CMK (cell line): ENCODE measurements at regions not wholly inside any gene's neighbourhood (a gene's known extent, or its start where the extent isn't known, plus 50 kb on each side); places are given as distances from the start of the nearest gene placed in this dataset.
"Not testable (repeated sequence)": the region's sequence is repeated elsewhere in the genome, so short reads cannot be mapped to it uniquely, and the experiment has no call there.

Experiments
- DNase-seq: peaks from one replicate; pipeline ENCODE4 v3.0.0-alpha.2; 2010; ENCODE audit warnings: low read depth

GRCh38 chrX:63581906-63582305 lies 203.1 kb downstream of the ARHGEF9 start:
- DNase-seq, result no peak

DNA sequence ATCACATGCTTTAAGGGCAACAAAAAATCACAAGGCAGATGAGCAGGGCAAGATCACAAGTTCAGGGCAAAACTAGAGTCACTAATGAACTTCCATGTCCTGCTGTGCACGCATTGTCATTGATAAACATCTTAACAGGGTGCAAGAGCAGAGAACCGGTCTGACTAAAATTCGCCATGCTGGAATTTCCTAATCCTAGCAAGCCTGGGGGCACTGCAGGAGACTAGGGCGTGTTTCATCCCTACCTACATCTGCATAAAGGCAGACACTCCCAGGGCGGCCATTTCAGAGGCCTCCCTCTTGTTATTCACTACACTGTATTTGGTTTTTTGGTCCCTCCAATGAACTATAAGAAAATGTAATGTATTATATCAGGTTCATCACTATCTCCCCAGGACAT lies 203.6 kb downstream of the ARHGEF9 start:
- DNase-seq, result no peak

DNA sequence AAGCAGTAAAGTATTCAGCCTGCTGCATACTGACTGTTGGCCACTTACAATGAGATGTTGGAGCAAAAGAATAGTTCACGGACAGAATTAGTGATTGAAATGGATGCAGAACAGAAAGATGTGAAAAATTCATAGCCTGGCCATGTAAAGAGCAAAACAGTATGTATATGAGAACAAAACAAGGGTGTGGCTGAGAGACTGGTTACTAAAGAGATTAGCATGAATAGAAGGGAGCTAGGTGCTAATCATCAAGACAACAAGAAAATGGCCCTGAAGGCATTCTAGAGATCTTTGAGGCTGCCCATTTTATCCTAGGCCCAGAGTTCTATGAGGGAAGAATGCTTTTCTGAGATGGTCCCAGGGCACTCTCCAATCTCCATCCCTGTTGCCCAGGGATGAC lies 208.5 kb downstream of the ARHGEF9 start:
- DNase-seq, result no peak

DNA sequence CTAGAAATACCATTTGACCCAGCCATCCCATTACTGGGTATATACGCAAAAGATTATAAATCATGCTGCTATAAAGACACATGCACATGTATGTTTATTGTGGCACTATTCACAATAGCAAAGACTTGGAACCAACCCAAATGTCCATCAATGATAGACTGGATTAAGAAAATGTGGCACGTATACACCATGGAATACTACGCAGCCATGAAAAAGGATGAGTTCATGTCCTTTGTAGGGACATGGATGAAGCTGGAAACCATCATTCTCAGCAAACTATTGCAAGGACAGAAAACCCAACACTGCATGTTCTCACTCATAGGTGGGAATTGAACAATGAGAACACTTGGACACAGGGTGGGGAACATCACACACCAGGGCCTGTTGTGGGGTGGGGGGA lies 209.3 kb downstream of the ARHGEF9 start:
- not testable (repeated sequence) for DNase-seq

DNA sequence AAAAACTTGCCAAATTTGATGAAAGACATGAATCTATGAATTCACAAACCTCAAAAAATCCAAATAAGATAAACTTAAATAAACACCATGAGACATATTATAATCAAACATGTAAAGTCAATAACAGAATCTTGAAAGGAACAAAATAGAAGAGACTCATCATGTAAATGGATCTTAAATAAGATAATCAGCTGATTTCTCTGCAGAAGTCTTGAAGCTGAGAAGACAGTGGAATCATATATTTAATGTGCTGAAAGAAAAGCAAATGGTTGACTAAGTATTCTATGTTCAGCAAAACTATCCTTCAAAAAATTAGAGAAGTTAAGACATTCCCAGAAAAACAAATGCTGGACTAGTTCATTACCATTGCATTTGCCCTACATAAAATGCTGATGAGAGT lies 215.7 kb upstream of the SPIN4 start:
- DNase-seq, result no peak

DNA sequence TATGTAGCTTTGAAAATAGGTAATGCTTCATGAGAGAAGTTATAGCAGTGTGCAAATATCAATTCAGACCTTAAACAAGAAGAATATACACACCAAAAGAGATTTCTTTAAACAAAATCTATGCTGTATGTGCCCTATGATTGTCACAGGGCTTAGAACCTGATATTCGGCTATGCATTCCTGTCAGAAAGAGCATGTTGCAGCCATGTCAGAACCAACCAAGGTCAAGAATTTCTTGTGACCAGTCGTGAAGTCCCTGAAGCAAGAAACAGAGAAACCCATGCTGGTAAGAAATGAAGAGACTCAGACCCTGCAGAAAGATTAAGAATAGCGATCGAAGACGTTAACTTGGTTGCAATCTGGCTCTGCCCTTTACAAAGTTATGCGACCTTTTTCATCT lies 210.3 kb upstream of the SPIN4 start:
- no peak for DNase-seq

DNA sequence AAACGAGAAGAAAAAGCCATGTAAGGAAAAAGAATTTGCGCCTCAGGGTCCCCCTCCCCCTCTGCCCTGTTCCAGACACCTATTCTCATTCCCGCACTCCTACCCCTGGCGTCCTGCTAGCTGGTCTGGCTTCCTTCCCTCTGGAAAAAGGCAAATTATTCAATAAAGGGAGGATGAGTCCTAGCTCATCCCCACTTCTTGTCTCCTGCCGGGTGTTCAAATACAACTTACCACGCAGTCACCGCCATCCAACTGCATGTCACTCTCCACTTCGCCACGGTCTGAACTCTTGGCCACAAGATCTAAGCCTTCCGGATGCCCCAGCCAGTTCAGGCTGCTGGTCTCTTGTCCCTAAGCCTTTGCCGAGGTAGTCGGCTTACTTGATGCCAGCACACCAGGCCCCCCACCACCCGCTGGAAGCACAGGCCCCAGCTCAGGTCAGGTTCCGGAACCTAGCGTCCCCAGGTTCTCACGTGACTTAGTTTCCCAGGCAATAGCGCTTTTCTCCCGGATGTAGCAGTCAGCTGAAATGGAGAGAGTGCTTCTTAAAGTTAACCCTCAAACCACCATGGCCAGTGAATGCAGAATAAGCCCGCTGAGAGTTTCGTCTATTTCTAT lies 209.6 kb upstream of the SPIN4 start:
- peak; percentile 49 for DNase-seq

GRCh38 chrX:63551856-63552255 lies 200.7 kb upstream of the SPIN4 start:
- DNase-seq, result no peak

- DNase-seq, result no peak
Measured at GRCh38 chrX:63530654-63531053, 179.5 kb upstream of the SPIN4 start.

- DNase-seq, result no peak
Measured at GRCh38 chrX:63529961-63530360, 178.8 kb upstream of the SPIN4 start.

DNA sequence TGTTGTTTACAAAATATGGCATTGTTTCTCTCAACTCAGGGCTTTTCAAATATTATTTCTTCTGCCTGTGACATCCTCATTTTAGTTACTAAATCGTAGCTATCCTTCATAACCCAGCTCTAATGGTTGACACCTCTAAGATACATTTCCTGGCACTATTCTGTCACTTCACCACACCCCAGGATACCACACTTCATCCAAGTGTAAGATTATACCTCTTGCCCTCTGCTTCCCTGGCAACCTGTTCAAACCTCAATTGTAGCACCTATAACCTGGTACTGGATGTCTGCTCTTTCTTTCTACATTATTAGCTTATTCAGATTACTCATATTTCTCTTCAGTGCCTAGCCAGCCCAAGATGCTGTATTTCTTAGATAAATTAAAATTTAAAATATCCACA lies 175.7 kb upstream of the SPIN4 start:
- no peak for DNase-seq

- DNase-seq, result no peak
Measured at GRCh38 chrX:63525491-63525890, 174.4 kb upstream of the SPIN4 start.

GRCh38 chrX:63519368-63519767 lies 168.2 kb upstream of the SPIN4 start:
- not testable (repeated sequence) for DNase-seq

DNA sequence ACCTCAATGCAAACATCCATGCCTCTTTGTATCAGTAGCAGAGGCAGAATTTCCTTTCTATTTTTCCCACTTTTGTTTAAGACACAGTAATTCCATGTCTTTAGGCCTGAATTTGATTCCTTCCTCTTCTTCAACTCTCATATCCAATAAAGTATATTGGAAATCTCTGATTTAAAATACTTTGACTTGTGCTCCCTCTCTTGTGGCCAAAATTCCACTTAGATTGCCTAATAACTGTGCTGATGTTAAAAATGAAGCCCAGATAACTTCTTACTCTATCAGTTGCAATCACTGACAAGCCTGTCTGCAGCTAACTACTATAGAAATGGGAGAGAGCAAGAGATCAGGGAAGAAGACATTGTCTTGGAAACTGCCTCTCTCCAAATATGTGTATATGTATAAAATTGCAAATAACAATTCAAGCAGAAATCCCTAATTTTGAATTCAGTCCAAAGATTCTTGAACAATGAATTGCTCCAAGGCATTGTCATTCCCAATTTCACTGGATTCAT lies 163.5 kb upstream of the SPIN4 start:
- no peak for DNase-seq

DNA sequence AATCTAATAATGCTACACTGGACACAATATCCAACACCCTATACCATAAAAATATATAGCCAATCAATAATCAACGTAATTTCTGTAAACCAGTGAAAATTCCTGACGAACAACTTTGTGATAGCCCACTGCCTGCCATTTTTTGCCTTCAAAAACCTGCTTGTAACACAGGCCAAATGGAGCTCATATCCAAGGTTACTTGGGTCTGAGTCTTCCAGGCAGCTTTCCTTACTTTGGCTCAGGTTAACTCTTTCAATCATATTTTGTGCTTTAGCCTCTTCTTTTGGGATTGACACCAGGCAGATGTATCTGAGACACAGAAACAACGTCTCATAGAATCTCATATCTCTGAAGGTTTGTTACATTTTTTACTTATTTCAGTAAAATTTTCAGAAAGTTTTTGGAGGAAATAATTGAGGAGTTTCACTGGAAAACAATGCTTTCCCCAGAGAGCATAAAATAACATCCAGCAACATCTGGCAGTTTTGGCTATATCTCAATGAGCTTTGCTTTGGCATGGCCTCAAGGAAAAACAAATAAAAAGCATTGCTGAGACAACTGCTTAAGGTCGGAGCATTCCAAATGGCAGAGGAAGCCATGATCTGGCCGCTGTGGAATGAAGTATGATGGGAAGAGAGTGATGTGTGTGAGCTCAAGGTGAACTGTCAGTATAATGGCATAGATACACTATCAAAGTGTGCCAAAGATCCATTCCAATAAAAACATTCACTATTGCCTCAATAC lies 162.9 kb upstream of the SPIN4 start:
- no peak for DNase-seq

DNA sequence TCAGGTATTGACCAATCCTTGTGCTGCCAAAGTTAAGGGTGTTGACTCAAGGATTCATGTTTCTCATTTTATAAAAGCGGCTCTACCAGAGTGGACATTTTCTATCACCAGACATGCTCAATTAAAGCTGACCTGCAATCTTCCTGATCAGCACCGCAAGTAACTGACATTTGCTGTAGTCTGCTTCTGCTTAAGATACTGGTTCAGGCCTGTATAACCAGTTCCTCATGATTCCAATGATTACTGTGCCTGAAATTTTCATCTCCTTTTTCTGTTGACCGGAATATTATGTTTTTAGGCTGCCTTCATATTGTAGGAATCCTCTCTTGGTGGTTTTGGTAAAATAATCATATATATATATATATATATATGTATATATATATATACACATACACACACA lies 160.2 kb upstream of the SPIN4 start:
- no peak for DNase-seq

GRCh38 chrX:63508668-63509067 lies 157.5 kb upstream of the SPIN4 start:
- DNase-seq, result no peak

DNA sequence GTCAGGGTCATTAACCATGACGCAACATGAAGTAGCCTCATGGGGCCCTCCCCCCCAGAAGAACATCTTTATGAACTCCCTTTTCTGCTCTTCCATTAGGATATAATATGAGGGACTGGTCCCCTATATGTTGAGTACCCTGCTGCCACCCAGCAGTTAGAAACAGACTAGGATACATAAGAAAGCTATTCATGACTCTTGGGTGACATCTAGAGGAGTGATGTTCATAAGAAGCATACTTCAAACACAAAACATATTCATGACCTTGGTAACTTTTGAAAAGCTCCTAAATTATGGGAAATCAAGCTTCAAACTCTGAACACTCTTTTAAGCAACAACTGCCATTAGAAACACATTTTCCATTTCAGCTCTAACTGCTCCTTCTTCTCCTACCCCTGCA lies 155.2 kb upstream of the SPIN4 start:
- no peak for DNase-seq

DNA sequence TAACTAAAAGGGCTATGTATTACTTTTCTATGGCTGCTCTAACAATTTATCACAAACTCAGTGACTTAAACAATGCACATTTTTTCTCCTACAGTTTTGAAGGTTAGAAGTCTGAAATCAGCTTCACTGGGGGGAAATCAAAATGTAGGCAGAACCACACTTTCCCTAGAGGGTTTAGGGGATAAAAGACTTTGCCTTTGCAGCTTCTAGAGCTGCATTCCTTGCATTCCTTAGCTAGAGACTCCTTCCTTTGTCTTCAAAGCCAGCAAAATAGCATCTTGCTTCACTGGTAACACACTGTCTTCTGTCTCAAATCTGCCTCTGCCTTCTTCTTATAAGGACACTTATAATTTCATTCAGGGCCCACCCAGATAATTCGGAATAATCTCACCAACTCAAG lies 152.4 kb upstream of the SPIN4 start:
- no peak for DNase-seq

DNA sequence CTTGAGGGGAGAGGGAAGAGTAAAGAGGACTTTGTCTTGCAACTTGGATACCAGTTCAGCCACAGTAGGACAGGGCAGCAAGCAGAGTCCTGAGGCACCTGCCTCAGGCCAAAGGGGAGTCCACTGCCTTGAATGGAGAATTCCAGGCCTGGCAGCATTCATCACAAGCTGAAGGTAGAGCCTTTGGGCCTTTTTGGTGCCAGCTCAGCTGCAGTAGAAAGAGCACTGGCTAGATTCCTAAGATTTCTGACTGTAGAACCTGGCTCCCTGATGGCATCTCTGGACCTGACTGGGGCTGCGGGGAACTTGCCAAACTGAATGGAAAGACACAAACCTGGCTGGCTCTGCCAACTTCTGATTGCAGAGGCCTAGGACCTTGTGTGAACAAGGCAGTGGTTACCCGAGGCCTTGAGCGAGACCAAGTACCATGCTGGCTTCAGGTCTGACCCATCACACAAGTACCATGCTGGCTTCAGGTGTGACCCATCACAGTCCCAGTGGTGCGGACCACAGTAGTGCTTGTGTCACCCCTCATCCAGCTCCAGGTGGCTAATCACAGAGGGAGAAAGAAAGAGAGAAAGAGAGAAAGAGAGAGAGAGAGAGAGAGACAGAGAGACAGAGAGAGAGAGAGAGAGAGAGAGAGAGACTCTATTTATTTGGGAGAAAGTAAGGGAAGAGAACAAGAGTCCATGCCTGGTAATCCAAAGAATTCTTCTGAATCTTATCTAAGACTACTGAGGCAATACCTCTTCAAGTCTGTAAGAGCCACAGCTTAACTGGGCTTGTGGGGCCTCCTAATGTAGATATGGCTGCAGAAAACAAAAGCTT lies 137.6 kb upstream of the SPIN4 start:
- DNase-seq, result no peak

- DNase-seq, result no peak
Measured at GRCh38 chrX:63475200-63475599, 124.1 kb upstream of the SPIN4 start.

GRCh38 chrX:63471004-63471403 lies 119.9 kb upstream of the SPIN4 start:
- no peak for DNase-seq

DNA sequence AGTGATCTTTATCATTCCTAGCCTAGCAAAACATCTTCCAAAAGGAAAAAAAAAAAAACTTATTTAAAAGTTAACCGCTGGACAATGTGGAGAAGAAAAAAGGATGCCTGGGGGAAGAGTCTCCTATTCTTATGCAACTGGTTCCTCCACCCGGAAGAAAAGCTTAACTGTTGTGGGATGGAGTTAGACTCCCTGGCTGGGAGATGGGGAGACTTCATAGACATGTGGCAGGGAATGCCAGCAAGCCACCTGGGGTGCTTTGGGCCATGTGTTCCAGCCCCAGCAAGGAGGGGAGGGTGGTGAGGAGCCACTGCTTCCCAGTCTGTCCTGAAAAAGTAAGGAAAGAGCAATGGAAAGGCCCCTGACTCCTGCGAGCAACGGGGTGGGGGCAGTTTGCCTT lies 119.4 kb upstream of the SPIN4 start:
- DNase-seq, result no peak
